ENCODE measurements at regions not wholly inside any gene's neighbourhood (a gene's known extent, or its start where the extent isn't known, plus 50 kb on each side); places are given as distances from the start of the nearest gene placed in this dataset.
"Not testable (repeated sequence)": the region's sequence is repeated elsewhere in the genome, so short reads cannot be mapped to it uniquely, and the experiment has no call there.

DNA sequence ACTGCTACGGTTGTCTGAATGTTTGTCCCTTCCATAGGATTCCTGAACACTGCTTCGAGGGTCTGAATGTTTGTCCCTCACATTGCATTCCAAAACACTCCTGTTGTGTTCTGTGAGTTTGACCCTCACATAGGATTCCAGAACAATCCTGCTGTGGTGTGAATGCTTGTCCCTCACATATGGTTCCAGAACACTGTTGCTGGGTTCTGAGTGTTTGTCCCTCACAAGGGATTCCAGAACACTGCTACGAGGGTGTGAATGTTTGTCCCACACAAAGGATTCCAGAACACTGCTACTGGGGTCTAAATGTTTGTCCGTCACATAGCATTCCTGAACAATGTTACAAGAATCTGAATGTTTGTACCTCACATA is 201.2 kb downstream of the FOXD4L6 start:
- no peak overlapping the region for H3K4me3 ChIP-seq (ENCODE audit: low read depth, low read length)
- DNase-seq (ENCODE audit: low read depth): no peak
- TF ChIP-seq, protein P1, sequence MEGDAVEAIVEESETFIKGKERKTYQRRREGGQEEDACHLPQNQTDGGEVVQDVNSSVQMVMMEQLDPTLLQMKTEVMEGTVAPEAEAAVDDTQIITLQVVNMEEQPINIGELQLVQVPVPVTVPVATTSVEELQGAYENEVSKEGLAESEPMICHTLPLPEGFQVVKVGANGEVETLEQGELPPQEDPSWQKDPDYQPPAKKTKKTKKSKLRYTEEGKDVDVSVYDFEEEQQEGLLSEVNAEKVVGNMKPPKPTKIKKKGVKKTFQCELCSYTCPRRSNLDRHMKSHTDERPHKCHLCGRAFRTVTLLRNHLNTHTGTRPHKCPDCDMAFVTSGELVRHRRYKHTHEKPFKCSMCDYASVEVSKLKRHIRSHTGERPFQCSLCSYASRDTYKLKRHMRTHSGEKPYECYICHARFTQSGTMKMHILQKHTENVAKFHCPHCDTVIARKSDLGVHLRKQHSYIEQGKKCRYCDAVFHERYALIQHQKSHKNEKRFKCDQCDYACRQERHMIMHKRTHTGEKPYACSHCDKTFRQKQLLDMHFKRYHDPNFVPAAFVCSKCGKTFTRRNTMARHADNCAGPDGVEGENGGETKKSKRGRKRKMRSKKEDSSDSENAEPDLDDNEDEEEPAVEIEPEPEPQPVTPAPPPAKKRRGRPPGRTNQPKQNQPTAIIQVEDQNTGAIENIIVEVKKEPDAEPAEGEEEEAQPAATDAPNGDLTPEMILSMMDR (IDR thresholded peaks at IDR 0.05; ENCODE audit: insufficient read depth, low read depth, low read length, missing control alignments): no peak

DNA sequence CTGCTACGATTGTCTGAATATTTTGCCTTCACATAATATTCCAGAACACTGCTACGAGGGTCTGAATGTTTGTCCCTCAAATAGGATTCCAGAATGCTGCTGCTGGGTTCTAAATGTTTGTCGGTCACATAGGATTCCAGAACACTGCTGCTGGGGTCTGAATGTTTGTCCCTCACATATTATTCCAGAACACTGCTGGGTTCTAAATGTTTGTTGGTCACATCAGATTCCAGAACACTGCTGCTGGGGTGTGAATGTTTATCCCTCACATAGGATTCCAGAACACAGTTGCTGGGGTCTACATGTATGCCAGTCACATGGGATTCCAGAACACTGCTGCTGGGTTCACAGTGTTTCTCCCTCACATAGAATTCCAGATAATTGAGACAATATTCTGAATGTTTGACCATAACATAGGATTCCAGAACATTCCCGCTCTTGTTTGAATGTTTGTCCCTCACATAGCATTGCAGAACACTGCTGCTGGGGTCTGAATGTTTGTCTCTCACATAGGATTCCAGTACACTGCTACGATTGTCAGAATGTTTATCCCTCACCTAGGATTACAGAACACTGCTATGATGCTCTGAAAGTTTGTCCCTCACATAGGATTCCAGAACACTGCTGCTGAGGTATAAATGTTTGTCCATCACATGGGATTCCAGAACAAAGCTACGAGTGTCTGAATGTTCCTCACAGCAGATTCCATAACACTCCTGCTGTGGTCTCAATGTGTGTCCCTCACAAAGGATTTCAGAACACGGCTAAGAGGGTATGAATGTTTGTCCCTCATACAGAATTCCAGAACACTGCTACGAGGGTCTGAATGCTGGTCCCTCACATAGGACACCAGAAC is 201.8 kb downstream of the FOXD4L6 start:
- no peak for DNase-seq (ENCODE audit: low read depth)
- TF ChIP-seq, protein P1 (IDR thresholded peaks at IDR 0.05; ENCODE audit: insufficient read depth, low read depth, low read length, missing control alignments): no peak
- H3K4me3 ChIP-seq (ENCODE audit: low read depth, low read length): no peak overlapping the region

DNA sequence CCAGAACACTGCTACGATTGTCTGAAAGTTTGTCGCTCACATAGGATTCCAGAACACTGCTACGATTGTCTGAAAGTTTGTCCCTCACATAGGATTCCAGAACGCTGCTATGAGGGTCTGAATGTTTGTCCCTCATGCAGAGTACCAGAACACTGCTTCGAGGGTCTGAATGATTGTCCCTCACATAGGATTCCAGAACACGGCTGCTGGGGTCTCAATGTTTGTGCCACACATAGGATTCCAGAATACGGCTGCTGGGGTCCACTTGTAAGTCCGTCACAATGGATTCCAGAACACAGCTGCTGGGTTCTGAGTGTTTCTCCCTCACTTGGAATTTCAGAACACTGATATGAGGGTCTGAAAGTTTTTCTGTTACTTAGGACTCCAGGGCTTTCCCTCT is 203.3 kb downstream of the FOXD4L6 start:
- no peak overlapping the region for H3K4me3 ChIP-seq (ENCODE audit: low read depth, low read length)
- DNase-seq (ENCODE audit: low read depth): no peak
- TF ChIP-seq, protein P1 (IDR thresholded peaks at IDR 0.05; ENCODE audit: insufficient read depth, low read depth, low read length, missing control alignments): no peak

DNA sequence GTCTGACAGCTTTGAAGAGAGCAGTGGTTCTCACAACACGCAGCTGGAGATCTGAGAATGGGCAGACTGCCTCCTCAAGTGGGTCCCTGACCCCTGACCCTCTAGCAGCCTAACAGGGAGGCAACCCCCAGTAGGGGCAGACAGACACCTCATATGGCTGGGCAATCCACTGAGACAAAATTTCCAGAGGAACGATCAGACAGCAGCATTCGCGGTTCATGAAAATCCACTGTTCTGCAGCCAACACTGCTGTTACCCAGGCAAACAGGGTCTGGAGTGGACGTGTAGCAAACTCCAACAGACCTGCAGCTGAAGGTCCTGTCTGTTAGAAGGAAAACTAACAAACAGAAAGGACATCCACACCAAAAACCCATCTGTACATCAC is 212.1 kb downstream of the FOXD4L6 start:
- not testable (repeated sequence) for DNase-seq (ENCODE audit: low read depth); H3K4me3 ChIP-seq (ENCODE audit: low read depth, low read length)

DNA sequence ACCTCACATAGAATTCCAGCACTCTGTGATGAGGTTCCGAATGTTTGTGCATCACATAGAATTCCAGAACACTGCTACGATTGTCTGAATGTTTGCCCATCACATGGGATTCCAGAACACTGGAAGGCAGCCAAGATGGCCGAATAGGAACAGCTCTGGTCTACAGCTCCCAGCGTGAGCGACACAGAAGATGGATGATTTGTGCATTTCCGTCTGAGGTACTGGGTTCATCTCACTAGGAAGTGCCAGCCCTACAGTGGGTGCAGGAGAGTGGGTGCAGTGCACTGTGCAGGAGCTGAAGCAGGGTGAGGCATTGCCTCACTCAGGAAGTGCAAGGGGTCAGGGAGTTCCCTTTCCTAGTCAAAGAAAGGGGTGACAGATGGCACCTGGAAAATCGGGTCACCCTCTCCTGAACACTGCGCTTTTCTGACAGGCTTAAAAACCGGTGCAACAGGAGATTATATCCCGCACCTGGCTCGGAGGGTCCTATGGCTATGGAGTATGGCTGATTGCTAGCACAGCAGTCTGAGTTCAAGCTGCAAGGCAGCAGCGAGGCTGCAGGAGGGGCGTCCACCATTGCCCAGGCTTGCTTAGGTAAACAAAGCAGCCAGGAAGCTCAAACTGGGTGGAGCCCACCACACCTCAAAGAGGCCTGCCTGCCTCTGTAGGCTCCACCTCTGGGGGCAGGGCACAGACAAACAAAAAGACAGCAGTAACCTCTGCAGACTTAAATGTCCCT is 212.7 kb downstream of the FOXD4L6 start:
- DNase-seq (ENCODE audit: low read depth); H3K4me3 ChIP-seq (ENCODE audit: low read depth, low read length): not testable (repeated sequence)

DNA sequence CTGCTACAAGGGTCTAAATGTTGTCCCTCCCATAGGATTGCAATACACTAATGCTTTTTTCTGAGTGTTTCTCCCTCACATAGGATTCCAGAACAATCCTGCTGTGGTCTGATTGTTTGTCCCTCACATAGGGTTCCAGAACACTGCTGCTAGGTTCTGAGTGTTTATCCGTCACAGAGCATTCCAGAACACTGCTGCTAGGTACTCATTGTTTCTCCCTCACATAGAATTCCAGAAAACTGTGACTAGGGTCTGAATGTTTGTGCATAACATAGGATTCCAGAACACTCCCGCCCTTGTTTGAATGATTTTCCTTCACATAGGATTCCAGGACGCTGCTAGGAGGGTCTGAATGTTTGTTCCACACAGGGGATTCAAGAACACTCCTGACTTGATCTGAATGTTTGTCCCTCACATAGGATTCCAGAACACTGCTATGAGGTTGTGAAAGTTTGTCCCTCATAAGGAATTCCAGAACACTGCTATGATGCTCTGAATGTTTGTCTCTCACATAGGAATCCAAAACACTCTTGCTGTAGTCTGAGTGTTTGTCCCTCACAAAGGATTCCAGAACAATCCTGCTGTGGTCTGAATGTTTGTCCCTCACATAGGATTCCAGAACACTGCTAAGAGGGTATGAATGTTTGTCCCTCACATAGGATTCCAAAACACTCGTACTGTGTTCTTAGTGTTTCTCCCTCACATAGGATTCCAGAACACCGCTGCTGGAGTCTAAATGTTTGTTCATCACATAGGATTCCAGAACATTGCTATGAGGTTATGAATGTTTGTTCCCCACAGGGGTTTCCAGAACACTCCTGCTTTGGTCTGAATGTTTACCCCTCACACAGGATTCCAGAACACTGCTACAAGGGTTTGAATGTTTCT is 213.5 kb downstream of the FOXD4L6 start:
- H3K4me3 ChIP-seq (ENCODE audit: low read depth, low read length): no peak overlapping the region
- TF ChIP-seq, protein P1 (IDR thresholded peaks at IDR 0.05; ENCODE audit: insufficient read depth, low read depth, low read length, missing control alignments): no peak
- DNase-seq (ENCODE audit: low read depth): no peak

DNA sequence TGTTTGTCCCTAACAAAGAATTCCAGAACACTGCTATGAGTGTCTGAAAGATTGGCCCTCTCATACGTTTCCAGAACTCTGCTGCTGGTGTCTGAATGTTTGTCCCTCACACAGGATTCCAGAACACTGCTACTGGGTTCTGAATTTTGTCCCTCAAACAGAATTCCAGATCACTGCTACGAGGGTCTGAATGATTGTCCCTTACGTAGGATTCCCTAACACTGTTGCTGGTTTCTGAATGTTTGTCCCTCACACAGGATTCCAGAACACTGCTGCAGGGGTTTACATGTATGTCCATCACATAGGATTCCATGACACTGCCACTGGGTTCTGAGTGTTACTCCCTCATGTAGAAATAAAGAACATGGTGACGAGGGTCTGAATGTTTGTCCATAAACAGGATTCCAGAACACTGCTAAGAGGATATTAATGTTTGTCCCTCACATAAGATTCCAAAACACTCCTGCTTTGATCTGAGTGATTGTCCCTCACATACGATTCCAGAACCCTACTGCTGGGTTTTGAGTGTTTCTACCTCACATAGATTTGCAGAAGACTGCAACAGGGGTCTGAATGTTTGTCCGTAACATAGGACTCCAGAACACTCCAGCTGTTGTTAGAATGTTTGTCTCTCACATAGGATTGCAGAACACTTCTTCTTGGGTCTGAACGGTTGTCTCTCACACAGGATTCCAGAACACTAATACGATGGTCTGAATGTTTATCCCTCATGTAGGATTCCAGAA is 214.4 kb downstream of the FOXD4L6 start:
- no peak overlapping the region for H3K4me3 ChIP-seq (ENCODE audit: low read depth, low read length)
- TF ChIP-seq, protein P1 (IDR thresholded peaks at IDR 0.05; ENCODE audit: insufficient read depth, low read depth, low read length, missing control alignments): no peak
- no peak for DNase-seq (ENCODE audit: low read depth)
